Prostate gland (tissue), 2 donors: ENCODE measurements at regions not wholly inside any gene's neighbourhood (a gene's known extent, or its start where the extent isn't known, plus 50 kb on each side); places are given as distances from the start of the nearest gene placed in this dataset.

Source experiments
- CTCF ChIP-seq, 4 experiments: fragments of 200-600 bp in 2 of 4; fragments of 450-650 bp in 2 of 4; sonication (generic) in 2 of 4; IDR thresholded peaks; 1 replicate in 3 of 4; 2 replicates in 1 of 4; pipeline ENCODE4 v1.5.1; 2016 to 2019; ENCODE audit warnings: antibody characterized with exemption in 4 of 4, mild to moderate bottlenecking in 2 of 4, moderate library complexity in 2 of 4
- POLR2A ChIP-seq: fragments of 450-650 bp; IDR thresholded peaks from one replicate; pipeline ENCODE4 v1.6.1; 2016; ENCODE audit warnings: antibody characterized with exemption, mild to moderate bottlenecking

GRCh38 chr14:42548349-42548748, 941.7 kb downstream of the LRFN5 start:
- no peak for TF ChIP-seq CTCF (IDR thresholded peaks at IDR 0.05)
- no peak for TF ChIP-seq POLR2A
